Mesenchymal stem cell (in vitro differentiated cells and primary cell): ENCODE measurements at regions not wholly inside any gene's neighbourhood (a gene's known extent, or its start where the extent isn't known, plus 50 kb on each side); places are given as distances from the start of the nearest gene placed in this dataset.

Experiments used
- DNase-seq: peaks from one replicate; pipeline ENCODE4 v3.0.0-alpha.2; 2013
- H2AFZ ChIP-seq: one replicate; pipeline ENCODE4 v1.6.1; 2013; ENCODE audit warnings: low read depth, mild to moderate bottlenecking, control low read depth, inconsistent platforms, low read length, moderate library complexity
- H2AK5ac ChIP-seq: 2 replicates; pipeline ENCODE4 v1.6.1; 2013; ENCODE audit warnings: low read length, moderate library complexity, mild to moderate bottlenecking, inconsistent platforms; ENCODE audit not compliant: severe bottlenecking
- H2BK120ac ChIP-seq: one replicate; pipeline ENCODE4 v1.6.1; 2013; ENCODE audit warnings: low read depth, mild to moderate bottlenecking, inconsistent platforms, low read length, moderate library complexity
- H2BK12ac ChIP-seq, 2 experiments: one replicate each; pipeline ENCODE4 v1.6.1; 2013; ENCODE audit warnings: inconsistent platforms in 2 of 2, low read length in 2 of 2, mild to moderate bottlenecking in 2 of 2, moderate library complexity in 2 of 2, control low read depth in 1 of 2
- H2BK15ac ChIP-seq: one replicate; pipeline ENCODE4 v1.6.1; 2013; ENCODE audit warnings: mild to moderate bottlenecking, low read depth, inconsistent platforms; ENCODE audit not compliant: poor library complexity, severe bottlenecking
- H2BK5ac ChIP-seq: 2 replicates; pipeline ENCODE4 v1.6.1; 2013; ENCODE audit warnings: low read depth, mild to moderate bottlenecking, low read length, control low read depth, inconsistent platforms; ENCODE audit not compliant: poor library complexity, severe bottlenecking
- H3K14ac ChIP-seq, 2 experiments: one replicate each; pipeline ENCODE4 v1.6.1; 2013; ENCODE audit warnings: inconsistent platforms in 2 of 2, low read length in 2 of 2, control low read depth in 1 of 2, mild to moderate bottlenecking in 1 of 2, moderate library complexity in 1 of 2
- H3K18ac ChIP-seq, 2 experiments: one replicate each; pipeline ENCODE4 v1.6.1; 2013; ENCODE audit warnings: inconsistent platforms in 2 of 2, low read length in 2 of 2, control low read depth in 1 of 2, low read depth in 1 of 2, mild to moderate bottlenecking in 1 of 2
- H3K23ac ChIP-seq, 2 experiments: one replicate each; pipeline ENCODE4 v1.6.1; 2013; ENCODE audit warnings: inconsistent platforms in 2 of 2, low read length in 2 of 2, mild to moderate bottlenecking in 2 of 2, moderate library complexity in 2 of 2, control low read depth in 1 of 2
- H3K27ac ChIP-seq: 2 replicates; pipeline ENCODE4 v1.5.1; 2013; ENCODE audit warnings: mild to moderate bottlenecking, moderate library complexity, low read length, control low read depth, inconsistent platforms; ENCODE audit not compliant: poor library complexity, severe bottlenecking
- H3K27me3 ChIP-seq, 2 experiments: 2 replicates each; pipeline versions ENCODE4 v1.6.1 to v1.7.0; 2013; ENCODE audit warnings: low read length in 2 of 2, mild to moderate bottlenecking in 2 of 2, moderate library complexity in 2 of 2, control low read depth in 1 of 2, inconsistent platforms in 1 of 2; ENCODE audit not compliant: control insufficient read depth in 1 of 2, insufficient read depth in 1 of 2
- H3K36me3 ChIP-seq, 2 experiments: 2 replicates each; pipeline versions ENCODE4 v1.6.1 to v1.7.0; 2013; ENCODE audit warnings: low read length in 2 of 2, control low read depth in 1 of 2, inconsistent platforms in 1 of 2, low read depth in 1 of 2, mild to moderate bottlenecking in 1 of 2; ENCODE audit not compliant: insufficient read depth in 2 of 2, control insufficient read depth in 1 of 2
- H3K4ac ChIP-seq, 2 experiments: one replicate each; pipeline ENCODE4 v1.6.1; 2013; ENCODE audit warnings: inconsistent platforms in 2 of 2, low read length in 2 of 2, mild to moderate bottlenecking in 2 of 2, moderate library complexity in 2 of 2, control low read depth in 1 of 2, low read depth in 1 of 2
- H3K4me1 ChIP-seq: 2 replicates; pipeline ENCODE4 v1.6.1; 2013; ENCODE audit warnings: low read depth, low read length, control low read depth; ENCODE audit not compliant: control insufficient read depth, insufficient read depth
- H3K4me2 ChIP-seq: 2 replicates; pipeline ENCODE4 v1.6.1; 2013; ENCODE audit warnings: low read length, mild to moderate bottlenecking, inconsistent platforms; ENCODE audit not compliant: poor library complexity, severe bottlenecking
- H3K4me3 ChIP-seq, 2 experiments: 2 replicates each; pipeline versions ENCODE4 v1.5.1 to v1.7.0; 2013; ENCODE audit warnings: low read length in 2 of 2, mild to moderate bottlenecking in 2 of 2, control low read depth in 1 of 2, low read depth in 1 of 2; ENCODE audit not compliant: insufficient read depth in 1 of 2
- H3K79me1 ChIP-seq: replicated peaks from 2 replicates; pipeline ENCODE4 v1.6.1; 2013; ENCODE audit warnings: mild to moderate bottlenecking, control low read depth, low read length, inconsistent platforms; ENCODE audit not compliant: poor library complexity, severe bottlenecking
- H3K9ac ChIP-seq: 2 replicates; pipeline ENCODE4 v1.7.0; 2013; ENCODE audit warnings: mild to moderate bottlenecking, low read length, moderate library complexity
- H3K9me3 ChIP-seq: 2 replicates; pipeline ENCODE4 v1.7.0; 2013; ENCODE audit warnings: mild to moderate bottlenecking, low read length; ENCODE audit not compliant: control insufficient read depth
- H4K8ac ChIP-seq: one replicate; pipeline ENCODE4 v1.6.1; 2013; ENCODE audit warnings: inconsistent platforms, mild to moderate bottlenecking, low read length, moderate library complexity
- H4K91ac ChIP-seq: one replicate; pipeline ENCODE4 v1.6.1; 2013; ENCODE audit warnings: mild to moderate bottlenecking, low read length, inconsistent platforms
- WGBS: methylation state at CpG from one replicate; pipeline ENCODE4 v1.1.7; 2013; ENCODE audit warnings: mixed read lengths; 5-methylcytosine and 5-hydroxymethylcytosine counted together

DNA sequence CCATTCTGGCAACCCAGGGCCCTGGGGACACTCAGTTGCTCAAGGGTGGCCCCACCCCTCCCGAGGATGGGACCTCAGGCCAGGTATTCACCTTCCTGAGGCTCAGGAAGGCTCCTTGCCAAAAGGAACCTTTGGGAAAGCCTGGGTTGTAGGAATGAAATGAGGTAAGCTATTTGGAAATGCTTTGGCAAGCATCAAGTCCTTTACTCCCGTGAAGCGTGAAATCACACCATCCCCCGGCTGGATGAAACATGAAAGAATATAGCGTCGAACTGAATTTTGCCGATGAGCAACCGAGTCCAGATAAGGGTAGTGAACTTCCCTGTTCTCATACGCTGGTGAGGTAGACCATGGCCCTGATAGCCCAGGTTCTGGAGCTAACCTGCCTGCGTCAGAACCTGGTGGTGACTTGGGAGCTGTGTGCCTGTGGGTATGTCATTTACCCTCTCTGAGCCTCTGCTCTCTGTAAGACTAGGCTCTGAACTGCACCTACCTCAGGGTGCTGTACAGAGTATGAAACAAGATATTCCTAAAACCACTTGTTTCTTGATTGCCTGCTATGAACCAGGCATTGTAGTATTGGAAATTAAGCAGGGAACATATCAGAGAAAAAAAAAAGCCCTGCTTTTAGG, 105.3 kb upstream of the BOD1 start:
- H2BK12ac ChIP-seq, result no peak overlapping the region
- no peak for DNase-seq
- no peak overlapping the region for H3K14ac ChIP-seq
- H2BK5ac ChIP-seq, result no peak overlapping the region
- H3K79me1 ChIP-seq, result no peaks in the 10 kb centered on the region
- no peak overlapping the region for H3K18ac ChIP-seq
- no peak overlapping the region for H3K4me2 ChIP-seq
- H2AK5ac ChIP-seq, result no peak overlapping the region
- peaks cover 5% of the 10 kb centered on the region for H3K9me3 ChIP-seq
- no peak overlapping the region for H4K8ac ChIP-seq
- H3K27ac ChIP-seq, result no peak overlapping the region
- no peak overlapping the region for H3K4me3 ChIP-seq
- no peak overlapping the region for H2BK120ac ChIP-seq
- peaks cover 0 to 22% of the 10 kb centered on the region in 2 experiments for H3K27me3 ChIP-seq
- H3K9ac ChIP-seq, result no peak overlapping the region
- no peak overlapping the region for H3K4ac ChIP-seq
- no peak overlapping the region for H3K23ac ChIP-seq
- H2BK15ac ChIP-seq, result no peak overlapping the region
- H2AFZ ChIP-seq, result no peak overlapping the region
- 95% methylated on average over 10 of the region's 10 CpGs for WGBS
- no peak overlapping the region for H4K91ac ChIP-seq
- H3K4me1 ChIP-seq, result peaks cover 26% of the 10 kb centered on the region
- H3K36me3 ChIP-seq, result no peaks in the 10 kb centered on the region

DNA sequence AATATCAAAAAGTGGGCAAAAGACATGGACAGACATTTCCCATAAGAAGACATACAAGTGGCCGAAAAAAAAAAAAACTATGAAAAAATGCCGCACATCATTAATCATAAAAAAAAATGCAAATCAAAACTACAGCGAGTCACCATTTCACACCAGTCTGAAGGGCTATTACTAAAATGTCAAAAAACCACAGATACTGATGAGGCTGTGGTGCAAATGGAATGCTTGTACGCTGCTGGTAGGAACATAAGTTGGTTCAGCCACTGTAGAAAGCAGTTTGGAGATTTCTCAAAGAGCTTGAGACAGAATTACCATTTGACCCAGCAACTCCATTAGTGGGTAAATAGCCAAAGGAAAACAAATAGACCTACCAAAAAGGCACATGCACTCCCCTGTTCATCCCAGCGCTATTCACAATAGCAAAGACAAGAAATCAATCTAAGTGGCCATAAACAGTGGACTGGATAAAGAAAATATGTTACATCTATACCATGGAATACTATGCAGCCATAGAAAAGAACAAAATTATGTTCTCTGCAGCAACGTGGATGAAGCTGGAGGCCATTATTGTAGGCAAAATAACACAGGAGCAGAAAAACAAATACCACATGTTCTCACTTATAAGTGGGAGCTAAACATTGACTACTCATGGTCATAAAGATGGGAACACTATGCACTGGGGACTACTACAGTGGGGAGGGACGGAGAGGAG, 110.6 kb upstream of the BOD1 start:
- Histone ChIP-seq H3K18ac (no peak overlapping the region), H4K8ac (no peak overlapping the region), H3K4me2 (no peak overlapping the region), H2AK5ac (no peak overlapping the region), H4K91ac (no peak overlapping the region), H3K27me3 (peaks cover 7 to 46% of the 10 kb centered on the region in 2 experiments), H3K36me3 (no peaks in the 10 kb centered on the region), H3K23ac (no peak overlapping the region), H3K27ac (no peak overlapping the region), H2BK5ac (no peak overlapping the region), H2BK120ac (no peak overlapping the region), H3K14ac (no peak overlapping the region), H3K9me3 (peaks cover 5% of the 10 kb centered on the region), H3K4me1 (no peaks in the 10 kb centered on the region), H2BK15ac (no peak overlapping the region), H2BK12ac (no peak overlapping the region), H3K9ac (no peak overlapping the region), H3K4ac (no peak overlapping the region), H3K79me1 (no peaks in the 10 kb centered on the region), H2AFZ (no peak overlapping the region), H3K4me3 (no peak overlapping the region)
- DNase-seq, result no peak
- WGBS, result 70% methylated on average over 3 of the region's 7 CpGs

DNA sequence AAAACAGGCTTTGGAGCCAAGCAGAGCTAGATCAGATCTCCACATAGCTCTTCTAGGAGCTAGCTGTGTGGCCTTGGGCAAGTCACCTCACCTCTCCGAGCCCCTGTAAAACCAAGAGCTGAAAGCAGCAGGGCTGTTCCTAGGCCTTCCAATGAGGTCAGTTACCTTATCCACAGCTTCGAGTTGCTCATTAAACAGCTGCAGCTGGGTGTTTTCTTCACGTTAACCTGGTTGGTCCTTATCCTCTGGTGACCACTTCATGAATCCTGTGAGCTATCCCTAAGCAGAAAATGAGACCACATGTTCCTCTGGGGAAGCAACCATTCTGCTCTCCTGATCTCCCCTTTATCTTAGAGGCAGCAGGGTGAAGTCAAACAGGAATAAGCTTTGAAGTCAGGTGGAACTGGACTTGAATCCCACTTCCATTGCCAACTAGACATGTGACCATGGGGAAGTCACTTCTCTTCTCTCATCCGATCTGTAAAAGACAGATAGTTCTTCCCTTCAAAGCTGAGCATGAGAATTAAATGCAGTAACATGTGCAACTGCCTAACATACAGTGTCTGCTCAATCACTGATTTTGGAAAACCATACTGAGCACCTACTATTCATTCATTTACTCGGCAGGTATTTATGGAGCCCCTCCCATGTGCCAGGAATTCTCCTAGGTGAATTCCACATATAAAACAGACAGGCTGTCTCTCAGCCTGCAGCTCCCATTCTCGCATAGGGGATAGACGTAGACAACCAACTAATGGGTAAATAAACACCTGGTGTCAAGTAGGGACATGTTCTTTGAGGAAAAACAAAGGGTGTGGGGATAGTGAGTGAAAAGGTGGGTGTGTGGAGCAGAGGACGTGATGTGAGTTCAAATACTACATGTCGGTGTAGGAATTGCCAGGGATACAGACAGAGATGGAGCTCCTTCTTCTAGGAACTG, 111.7 kb upstream of the BOD1 start:
- no peak overlapping the region for H2BK15ac ChIP-seq
- no peak overlapping the region for H3K23ac ChIP-seq
- H2BK12ac ChIP-seq, result no peak overlapping the region
- no peak overlapping the region for H3K4me3 ChIP-seq
- no peak overlapping the region for H2AFZ ChIP-seq
- H4K8ac ChIP-seq, result no peak overlapping the region
- no peak overlapping the region for H4K91ac ChIP-seq
- H3K4me1 ChIP-seq, result no peaks in the 10 kb centered on the region
- no peaks in the 10 kb centered on the region for H3K79me1 ChIP-seq
- WGBS, result 87% methylated on average over 9 of the region's 9 CpGs
- no peak overlapping the region for H3K18ac ChIP-seq
- peaks cover 5% of the 10 kb centered on the region for H3K9me3 ChIP-seq
- no peak overlapping the region for H3K4ac ChIP-seq
- no peak for DNase-seq
- H2BK5ac ChIP-seq, result no peak overlapping the region
- H3K9ac ChIP-seq, result no peak overlapping the region
- no peak overlapping the region for H3K14ac ChIP-seq
- H2BK120ac ChIP-seq, result no peak overlapping the region
- peaks cover 7 to 36% of the 10 kb centered on the region in 2 experiments for H3K27me3 ChIP-seq
- no peaks in the 10 kb centered on the region for H3K36me3 ChIP-seq
- H2AK5ac ChIP-seq, result no peak overlapping the region
- H3K27ac ChIP-seq, result no peak overlapping the region
- H3K4me2 ChIP-seq, result no peak overlapping the region
